K562 (cell line): ENCODE measurements at regions not wholly inside any gene's neighbourhood (a gene's known extent, or its start where the extent isn't known, plus 50 kb on each side); places are given as distances from the start of the nearest gene placed in this dataset.

Experiments
- ATAC-seq: fragments of 200-7000 bp; cut with Tn5 transposase; 3 replicates; pipeline ENCODE4 v1.9.1; 2020; ENCODE audit warnings: moderate library complexity
- BruUV-seq: library from RNA; stranded (reverse); fragments of 400-500 nt; replicated peaks from 2 replicates; lab custom pipeline; 2021; lab: Mats Ljungman, UMichigan
- CTCF ChIA-PET: fragments of 300-600 bp; formaldehyde crosslinking; extraction: SDS; loops from one replicate; lab custom pipeline; 2021; ENCODE audit warnings: low intra/inter-chr PET ratio; lab: Yijun Ruan, JAX
- POLR2A ChIA-PET: fragments of 300-600, 350-650 bp; sonication (Branson Sonifier 250); formaldehyde crosslinking; extraction: SDS; loops from one replicate; lab custom pipeline; 2021; ENCODE audit warnings: antibody characterized with exemption, inconsistent platforms; lab: Yijun Ruan, JAX
- DNase-seq, 4 experiments: peaks; one replicate each; pipeline versions ENCODE4 v3.0.0 to v3.0.0-alpha.2; 2011 to 2018; ENCODE audit warnings: low spot score in 3 of 4, mixed read lengths in 3 of 4; ENCODE audit errors: extremely low read depth in 1 of 4
- FAIRE-seq: peaks from 2 replicates; lab custom pipeline; 2011; peaks lifted over from hg19 to GRCh38; lab: Jason Lieb, UNC
- H2AFZ ChIP-seq: 2 replicates; pipeline ENCODE4 v1.6.0; 2011; ENCODE audit warnings: low read depth, low read length, control low read depth, inconsistent platforms
- H3K27ac ChIP-seq: fragments of 200-600 bp; 3 replicates; pipeline ENCODE4 v1.8.0; 2011; ENCODE audit warnings: low read depth, mild to moderate bottlenecking, control low read depth, inconsistent platforms, low read length, moderate library complexity, mixed read lengths; ENCODE audit errors: extremely low read depth
- H3K27me3 ChIP-seq, 2 experiments: fragments of 300-600 bp in 1 of 2; 2 replicates in 1 of 2; 3 replicates in 1 of 2; pipeline versions ENCODE4 v1.6.0 to v1.8.0; 2011; ENCODE audit warnings: inconsistent platforms in 2 of 2, low read length in 2 of 2, mild to moderate bottlenecking in 1 of 2, mixed read lengths in 1 of 2, moderate library complexity in 1 of 2; ENCODE audit not compliant: control insufficient read depth in 2 of 2, insufficient read depth in 2 of 2
- H3K36me3 ChIP-seq: fragments of 300-600 bp; 3 replicates; pipeline ENCODE4 v1.8.0; 2011; ENCODE audit warnings: mild to moderate bottlenecking, low read length, inconsistent platforms; ENCODE audit not compliant: control insufficient read depth, insufficient read depth
- H3K4me1 ChIP-seq, 2 experiments: fragments of 200-600 bp in 1 of 2; replicated peaks in 1 of 2; 2 replicates in 1 of 2; 3 replicates in 1 of 2; pipeline versions ENCODE4 v1.5.1 to v1.8.0; 2011; ENCODE audit warnings: inconsistent platforms in 2 of 2, low read length in 2 of 2, mild to moderate bottlenecking in 1 of 2, mixed read lengths in 1 of 2, moderate library complexity in 1 of 2; ENCODE audit not compliant: control insufficient read depth in 2 of 2, insufficient read depth in 2 of 2
- H3K4me2 ChIP-seq: 2 replicates; pipeline ENCODE4 v1.6.1; 2011; ENCODE audit warnings: low read length, control low read depth, inconsistent platforms, mixed read lengths; ENCODE audit not compliant: insufficient read depth
- H3K4me3 ChIP-seq: fragments of 200-600 bp; sonication (generic), shearing (Covaris generic); 2 replicates; pipeline ENCODE4 v1.5.1; 2016; ENCODE audit warnings: control low read depth, inconsistent platforms
- H3K79me2 ChIP-seq: fragments of 200-600 bp; 3 replicates; pipeline ENCODE4 v1.8.0; 2011; ENCODE audit warnings: low read length, inconsistent platforms; ENCODE audit not compliant: control insufficient read depth, insufficient read depth
- H3K9ac ChIP-seq, 2 experiments: 2 replicates each; pipeline versions ENCODE4 v1.6.0 to v1.6.1; 2011; ENCODE audit warnings: low read depth in 2 of 2, low read length in 2 of 2, control low read depth in 1 of 2, inconsistent platforms in 1 of 2, mild to moderate bottlenecking in 1 of 2, mixed read lengths in 1 of 2; ENCODE audit not compliant: insufficient read depth in 1 of 2
- H3K9me1 ChIP-seq: one replicate; pipeline ENCODE4 v1.6.0; 2011; ENCODE audit warnings: inconsistent platforms, mild to moderate bottlenecking, low read length, moderate library complexity; ENCODE audit not compliant: control insufficient read depth, insufficient read depth
- H3K9me3 ChIP-seq: replicated peaks from 2 replicates; pipeline ENCODE4 v1.5.1; 2011; ENCODE audit warnings: low read depth, low read length, inconsistent platforms; ENCODE audit not compliant: control insufficient read depth, insufficient read depth
- H4K20me1 ChIP-seq: replicated peaks from 2 replicates; pipeline ENCODE4 v1.6.1; 2011; ENCODE audit warnings: low read length, inconsistent platforms, mixed read lengths; ENCODE audit not compliant: control insufficient read depth, insufficient read depth
- BACH1 ChIP-seq: fragments of 200-800 bp; sonication (Bioruptor generic); IDR thresholded peaks from 2 replicates; pipeline ENCODE4 v1.6.1; 2016; ENCODE audit warnings: missing genetic modification characterization, missing compliant biosample characterization
- CEBPB ChIP-seq: fragments of 450-650 bp; IDR thresholded peaks from 2 replicates; pipeline ENCODE4 v1.6.1; 2016; ENCODE audit warnings: missing genetic modification characterization, missing compliant biosample characterization
- DIDO1 ChIP-seq: fragments of 450-650 bp; IDR thresholded peaks from 2 replicates; pipeline ENCODE4 v1.6.1; 2016; ENCODE audit warnings: low read depth, missing biosample characterization, missing genetic modification characterization
- ELF2 ChIP-seq: fragments of 250-450 bp; sonication (Bioruptor Pico); IDR thresholded peaks from 2 replicates; pipeline ENCODE4 v1.5.0; 2021; ENCODE audit warnings: mild to moderate bottlenecking
- EZH2 ChIP-seq: IDR thresholded peaks from 2 replicates; pipeline ENCODE4 v1.6.1; 2012; ENCODE audit warnings: low read depth, mild to moderate bottlenecking, inconsistent platforms, low read length, borderline replicate concordance
- GTF3C2 ChIP-seq: IDR thresholded peaks from 3 replicates; pipeline ENCODE4 v1.6.1; 2011; ENCODE audit warnings: borderline replicate concordance, mild to moderate bottlenecking, moderate library complexity; ENCODE audit not compliant: insufficient read length; ENCODE audit errors: extremely low read depth
- HIVEP1 ChIP-seq: fragments of 250-450 bp; sonication (Bioruptor Pico); IDR thresholded peaks from 2 replicates; pipeline ENCODE4 v1.4.0; 2020; ENCODE audit warnings: mild to moderate bottlenecking
- ILK ChIP-seq: fragments of 450-650 bp; IDR thresholded peaks from 2 replicates; pipeline ENCODE4 v1.6.1; 2016; ENCODE audit warnings: missing genetic modification characterization, low read depth, mild to moderate bottlenecking, missing compliant biosample characterization, moderate library complexity, borderline replicate concordance
- NONO ChIP-seq, 2 experiments: fragments of 200-400 bp in 1 of 2; fragments of 450-650 bp in 1 of 2; formaldehyde crosslinking in 1 of 2; IDR thresholded peaks; 2 replicates each; pipeline ENCODE4 v1.6.1; 2017; ENCODE audit warnings: low read depth in 2 of 2, mild to moderate bottlenecking in 2 of 2, moderate library complexity in 2 of 2, low read length in 1 of 2
- POLR2G ChIP-seq: fragments of 200-400 bp; formaldehyde crosslinking; IDR thresholded peaks from 2 replicates; pipeline ENCODE4 v1.6.1; 2017; ENCODE audit warnings: low read depth, mild to moderate bottlenecking, antibody characterized with exemption, low read length, moderate library complexity
- RBFOX2 ChIP-seq: fragments of 200-400 bp; formaldehyde crosslinking; IDR thresholded peaks from 2 replicates; pipeline ENCODE4 v1.6.1; 2017; ENCODE audit warnings: low read depth, mild to moderate bottlenecking, low read length, moderate library complexity
- TAF7 ChIP-seq: fragments of 450-650 bp; IDR thresholded peaks from 2 replicates; pipeline ENCODE4 v1.6.1; 2016; ENCODE audit warnings: missing genetic modification characterization, missing compliant biosample characterization
- TSHZ1 ChIP-seq: fragments of 250-450 bp; sonication (Bioruptor Pico); IDR thresholded peaks from 2 replicates; pipeline ENCODE4 v1.4.0; 2020; ENCODE audit warnings: mild to moderate bottlenecking, moderate library complexity
- XRCC3 ChIP-seq: fragments of 450-650 bp; IDR thresholded peaks from 2 replicates; pipeline ENCODE4 v1.6.1; 2017; ENCODE audit warnings: mild to moderate bottlenecking, moderate library complexity
- ZC3H4 ChIP-seq: sonication (generic); formaldehyde crosslinking; IDR thresholded peaks from 2 replicates; pipeline ENCODE4 v1.9.0; 2021; ENCODE audit warnings: missing genetic modification reagents, borderline replicate concordance
- ZNF184 ChIP-seq: sonication (generic); formaldehyde crosslinking; IDR thresholded peaks from 2 replicates; pipeline ENCODE4 v1.5.0; 2020; ENCODE audit warnings: missing genetic modification reagents
- ZNF347 ChIP-seq: fragments of 450-650 bp; formaldehyde crosslinking; IDR thresholded peaks from 2 replicates; pipeline ENCODE4 v1.4.0; 2020; ENCODE audit warnings: low read depth, mild to moderate bottlenecking, moderate library complexity
- ZNF764 ChIP-seq: fragments of 250-450 bp; sonication (Bioruptor Pico); IDR thresholded peaks from 2 replicates; pipeline ENCODE4 v1.4.0; 2020; ENCODE audit warnings: low read depth, mild to moderate bottlenecking, moderate library complexity
- WGBS: fragments of 100-300 bp; shearing (Covaris generic); methylation state at CpG from one replicate; pipeline ENCODE4 v1.1.6; 2016; ENCODE audit warnings: low coverage, mixed read lengths; ENCODE audit not compliant: insufficient coverage; ENCODE audit errors: missing lambda C conversion rate; 5-methylcytosine and 5-hydroxymethylcytosine counted together
- in situ Hi-C: fragments of 300-500 bp; cut with MboI; formaldehyde crosslinking; loops from 4 replicates; pipeline ENCODE4 v1.15.0; 2018; ENCODE audit warnings: inconsistent platforms, mixed read lengths
- intact Hi-C: fragments of 100-400 bp; cut with micrococcal nuclease; formaldehyde crosslinking; loops from 2 replicates; pipeline ENCODE4 v1.14.2; 2022

DNA sequence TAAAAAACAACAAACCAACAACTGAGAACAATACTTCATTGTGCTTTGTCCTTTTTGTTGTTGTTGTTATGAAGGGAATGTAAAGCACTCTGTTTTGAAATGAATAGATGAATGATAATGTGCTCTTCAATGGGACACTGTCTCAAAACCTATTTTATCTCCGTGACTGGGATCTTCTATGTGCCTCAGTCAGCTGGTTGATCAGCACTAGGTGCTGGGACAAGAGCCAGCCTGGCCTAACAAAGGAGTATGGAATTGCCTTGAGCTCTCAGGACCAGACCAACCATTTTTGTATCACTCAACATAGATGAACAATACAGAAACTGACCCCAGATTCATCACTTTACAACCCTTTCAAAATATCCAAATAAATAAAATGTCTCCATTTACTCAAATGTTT lies 440.2 kb downstream of the KCNJ2 start:
- H3K27ac ChIP-seq, result no peak overlapping the region
- no peaks in the 10 kb centered on the region for H4K20me1 ChIP-seq
- intact Hi-C loops, result no loop called here
- DNase-seq (no peak), FAIRE-seq (no peak), ATAC-seq (no peak)
- in situ Hi-C loops, result no loop called here
- ChIA-PET CTCF (no interaction called here), POLR2A (no interaction called here)
- 5% methylated on average over 1 of the region's 1 CpG for WGBS
- no peaks in the 10 kb centered on the region for H3K79me2 ChIP-seq
- TF ChIP-seq BACH1 (tag) (no peak), RBFOX2 (no peak), ILK (tag) (no peak), ZC3H4 (CRISPR knock-in tag) (no peak), NONO (IDR thresholded peaks at IDR 0.05; ENCODE audit: low read depth in 2 of 2, low read length in 1 of 2) (no peak), GTF3C2 (no peak), XRCC3 (no peak), ZNF764 (CRISPR knock-in tag) (no peak), ZNF184 (CRISPR knock-in tag) (no peak), CEBPB (tag) (no peak), ELF2 (CRISPR knock-in tag) (no peak), POLR2G (no peak), HIVEP1 (CRISPR knock-in tag) (no peak), DIDO1 (no peak), EZH2 (no peak), ZNF347 (CRISPR knock-in tag) (no peak), TSHZ1 (CRISPR knock-in tag) (no peak), TAF7 (no peak)
- no peaks in the 10 kb centered on the region for H3K9me3 ChIP-seq
- H3K4me2 ChIP-seq, result no peak overlapping the region
- H3K4me1 ChIP-seq, result no peaks in the 10 kb centered on the region
- H3K27me3 ChIP-seq, result no peaks in the 10 kb centered on the region
- BruUV-seq, result no TSS peak
- H2AFZ ChIP-seq, result no peak overlapping the region
- no peak overlapping the region for H3K4me3 ChIP-seq
- no peaks in the 10 kb centered on the region for H3K36me3 ChIP-seq
- no peaks in the 10 kb centered on the region for H3K9me1 ChIP-seq
- H3K9ac ChIP-seq, result no peak overlapping the region
